ENCODE measurements at regions not wholly inside any gene's neighbourhood (a gene's known extent, or its start where the extent isn't known, plus 50 kb on each side); places are given as distances from the start of the nearest gene placed in this dataset.

DNA sequence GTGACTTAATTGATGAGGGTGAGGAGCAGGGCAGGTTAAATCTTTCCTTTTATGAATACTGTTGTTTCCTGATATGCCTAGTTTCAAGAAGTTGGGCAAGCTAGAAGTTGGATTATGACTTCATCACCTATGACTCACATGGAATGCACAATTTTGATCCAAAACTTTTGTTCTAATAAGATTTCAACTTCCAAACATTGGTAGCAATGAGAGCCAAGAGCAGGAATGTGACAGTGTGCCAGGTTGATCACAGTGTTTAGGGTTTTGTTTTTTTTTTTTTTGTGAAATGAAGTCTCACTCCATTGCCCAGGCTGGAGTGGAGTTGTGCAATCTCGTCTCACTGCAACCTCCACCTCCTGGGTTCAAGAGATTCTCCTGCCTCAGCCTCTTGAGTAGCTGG is 349.4 kb downstream of the DUSP10 start:
- TF ChIP-seq POLR2A (IDR thresholded peaks at IDR 0.05; ENCODE audit: low read depth, low read length) (no peak), TAF1 (IDR thresholded peaks at IDR 0.05; ENCODE audit: borderline replicate concordance, low read depth, low read length) (no peak), POLR2AphosphoS5 (IDR thresholded peaks at IDR 0.05; ENCODE audit: low read depth, low read length) (no peak)
